Activated T-helper 9 cell treated with anti-CD3 and anti-CD28 coated beads, Interleukin-2, amount 50 U/mL, for 16 hours (primary cell): ENCODE measurements at regions not wholly inside any gene's neighbourhood (a gene's known extent, or its start where the extent isn't known, plus 50 kb on each side); places are given as distances from the start of the nearest gene placed in this dataset.
"Not testable (repeated sequence)": the region's sequence is repeated elsewhere in the genome, so short reads cannot be mapped to it uniquely, and the experiment has no call there.

ENCODE experiments used
- DNase-seq: peaks from one replicate; pipeline ENCODE4 v3.0.0-alpha.2; 2020; ENCODE audit warnings: low read depth

DNA sequence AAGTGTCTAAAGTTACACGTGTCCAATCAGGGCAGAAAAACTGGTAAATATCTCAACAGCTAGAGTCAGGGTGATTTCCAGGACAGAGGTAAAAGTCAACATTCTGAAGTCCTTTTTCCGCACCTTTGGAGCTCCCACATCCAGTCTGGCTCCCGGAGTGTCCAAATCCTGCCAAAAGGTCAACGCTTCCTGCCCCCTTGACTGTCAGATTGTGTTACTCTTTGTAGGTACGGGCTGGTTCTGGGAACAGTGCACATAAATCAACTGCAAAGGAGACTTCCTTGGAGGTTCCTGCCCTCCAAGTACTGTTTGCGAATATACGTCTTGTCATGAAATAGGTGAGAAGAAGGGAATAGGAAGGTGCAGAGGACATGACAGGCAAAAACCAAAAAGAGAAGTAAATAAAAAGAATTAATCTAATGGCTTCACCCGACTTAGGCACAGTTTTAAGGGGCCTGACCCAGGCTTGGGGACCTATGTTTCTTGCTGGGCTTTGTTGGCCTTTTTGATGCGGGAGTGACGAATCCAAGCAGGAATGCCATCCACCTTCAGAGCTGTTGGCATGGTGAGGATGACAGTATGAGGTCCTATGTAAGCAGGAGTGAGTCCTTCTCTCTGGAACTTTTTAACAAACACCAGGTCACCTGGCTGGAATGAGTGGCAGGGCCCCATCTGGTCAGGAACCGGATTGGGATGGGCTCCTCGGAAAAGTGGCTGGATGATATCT is 155.4 kb downstream of the TRIM27 start:
- no peak for DNase-seq

DNA sequence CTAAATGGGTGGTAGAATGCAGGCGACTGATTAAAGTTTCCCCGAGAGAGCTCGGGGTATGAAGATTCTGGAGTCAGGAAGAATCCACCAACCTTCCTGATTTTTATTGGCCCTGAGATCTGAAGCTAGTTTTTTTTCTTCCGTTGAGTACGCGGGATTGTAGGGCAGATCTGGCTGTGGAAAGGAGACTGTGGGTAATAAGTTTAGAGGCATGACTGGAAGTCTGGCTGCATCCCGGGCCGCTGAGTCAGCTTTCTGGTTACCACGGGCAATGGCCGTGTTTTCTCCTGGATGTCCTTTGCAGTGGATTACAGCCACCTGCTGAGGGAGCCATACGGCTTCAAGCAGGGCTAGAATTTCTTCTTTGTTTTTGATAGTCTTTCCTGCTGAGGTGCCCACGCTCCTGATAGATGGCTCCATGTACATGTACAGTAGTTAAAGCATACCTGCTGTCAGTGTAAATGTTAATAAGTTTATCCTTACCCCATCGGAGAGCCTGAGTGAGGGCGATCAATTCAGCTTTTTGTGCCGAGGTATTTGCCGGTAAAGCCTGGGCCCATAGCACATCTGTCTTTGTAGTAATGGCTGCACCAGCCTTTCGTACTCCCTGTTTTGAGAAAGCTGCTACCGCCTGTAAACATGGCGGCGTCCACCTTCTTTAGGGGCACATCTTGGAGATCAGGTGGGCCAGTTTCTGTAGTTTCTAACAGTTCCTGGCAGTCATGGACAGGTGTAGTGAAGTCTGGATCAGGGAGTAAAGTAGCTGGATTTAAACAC is 154.0 kb downstream of the TRIM27 start:
- DNase-seq: no peak

DNA sequence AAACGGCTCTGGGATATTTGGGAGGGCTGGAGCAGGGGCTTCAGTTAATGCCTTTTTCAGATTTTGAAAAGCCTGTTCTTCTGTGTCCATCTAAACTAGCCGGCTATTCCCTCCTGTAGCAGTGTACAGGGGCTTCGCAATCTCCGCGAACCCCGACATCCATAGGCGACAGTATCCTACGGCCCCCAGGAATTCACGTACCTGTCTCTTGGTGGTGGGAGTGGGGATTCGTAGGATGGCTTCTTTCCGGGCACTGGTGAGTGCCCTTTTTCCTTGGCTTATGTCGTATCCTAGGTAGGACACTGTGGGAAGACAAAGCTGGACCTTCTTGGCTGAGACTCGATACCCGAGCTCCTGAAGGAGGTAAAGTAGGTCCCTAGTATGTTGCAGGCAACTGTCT is 153.1 kb downstream of the TRIM27 start:
- DNase-seq: no peak

DNA sequence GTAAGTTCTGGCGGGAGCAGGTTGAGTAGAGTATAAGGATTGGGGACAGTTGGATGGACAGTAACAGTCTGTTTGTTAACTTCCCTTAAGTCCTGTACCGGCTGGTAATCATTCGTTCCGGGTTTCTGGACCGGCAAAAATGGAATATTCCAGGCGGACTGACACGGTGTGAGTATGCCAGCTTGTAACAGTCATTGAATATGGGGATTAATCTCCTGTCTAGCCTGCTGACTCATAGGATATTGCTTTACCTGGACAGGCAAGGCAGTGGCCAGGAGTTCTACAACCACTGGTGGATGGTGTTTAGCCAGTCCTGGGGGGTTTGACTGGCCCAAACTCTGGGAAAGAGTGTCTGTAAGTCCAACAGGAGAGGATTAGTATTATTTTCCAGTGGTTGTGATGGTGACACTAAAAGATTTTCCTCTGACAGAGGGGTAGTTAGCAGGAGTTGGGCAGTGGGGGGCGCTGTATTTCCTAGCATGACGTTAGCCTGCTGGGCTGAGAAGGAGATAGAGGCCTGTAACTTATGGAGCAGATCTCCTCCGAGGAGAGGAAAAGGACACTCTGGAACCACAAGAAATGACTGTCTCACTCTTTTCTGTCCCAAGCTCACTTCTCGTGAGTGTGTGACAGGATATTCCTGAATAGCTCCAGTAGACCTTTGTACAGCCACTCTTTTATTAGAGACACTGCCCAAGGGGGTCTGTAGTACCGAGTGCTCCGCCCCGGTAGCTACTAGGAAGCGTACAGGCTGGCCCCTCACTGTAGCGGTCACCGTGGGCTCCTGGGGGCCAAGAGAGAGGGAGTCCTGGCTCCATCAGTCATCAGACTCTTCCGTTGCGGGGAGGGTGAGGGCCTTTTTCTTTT is 152.2 kb downstream of the TRIM27 start:
- DNase-seq: no peak

DNA sequence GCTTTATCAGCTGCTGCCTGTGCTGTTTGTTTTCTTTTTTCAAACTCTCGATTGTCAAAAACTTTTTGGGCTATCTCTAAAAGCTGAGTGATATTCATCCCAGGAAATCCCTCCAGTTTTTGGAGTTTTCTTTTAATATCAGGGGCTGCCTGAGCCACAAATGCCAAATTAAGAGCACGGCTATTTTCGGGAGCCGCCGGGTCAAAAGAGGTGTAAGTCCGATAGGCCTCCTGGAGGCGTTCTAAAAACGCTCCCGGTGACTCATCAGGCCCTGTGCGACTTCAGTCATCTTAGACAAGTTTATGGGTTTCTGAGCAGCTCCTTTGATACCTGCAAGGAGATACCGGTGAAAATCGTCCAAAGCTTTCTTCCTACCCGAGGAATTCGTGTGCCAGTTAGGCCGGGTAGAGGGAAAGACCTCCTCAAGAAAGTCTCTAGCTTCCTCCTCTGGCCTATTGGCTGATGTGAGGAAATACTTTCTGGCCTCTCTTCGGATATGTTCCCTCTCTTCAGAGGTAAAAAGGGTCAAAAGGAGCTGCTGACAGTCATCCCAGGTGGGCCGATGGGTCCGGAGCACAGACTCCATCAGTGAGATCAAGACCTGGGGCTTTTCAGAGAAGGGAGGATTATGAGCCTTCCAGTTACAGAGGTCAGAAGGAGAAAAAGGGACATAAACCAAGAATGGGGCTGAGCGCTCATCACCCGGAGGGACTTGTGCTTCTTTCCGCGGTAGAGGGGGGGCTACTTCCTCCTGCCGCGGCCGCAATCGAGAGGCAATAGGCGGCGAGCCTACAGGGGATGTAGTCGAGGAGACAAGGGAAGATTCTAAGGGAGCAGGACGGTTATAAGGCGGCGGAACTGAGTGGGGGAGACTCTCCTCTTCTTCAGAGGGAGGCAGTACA is 151.1 kb downstream of the TRIM27 start:
- no peak for DNase-seq

DNA sequence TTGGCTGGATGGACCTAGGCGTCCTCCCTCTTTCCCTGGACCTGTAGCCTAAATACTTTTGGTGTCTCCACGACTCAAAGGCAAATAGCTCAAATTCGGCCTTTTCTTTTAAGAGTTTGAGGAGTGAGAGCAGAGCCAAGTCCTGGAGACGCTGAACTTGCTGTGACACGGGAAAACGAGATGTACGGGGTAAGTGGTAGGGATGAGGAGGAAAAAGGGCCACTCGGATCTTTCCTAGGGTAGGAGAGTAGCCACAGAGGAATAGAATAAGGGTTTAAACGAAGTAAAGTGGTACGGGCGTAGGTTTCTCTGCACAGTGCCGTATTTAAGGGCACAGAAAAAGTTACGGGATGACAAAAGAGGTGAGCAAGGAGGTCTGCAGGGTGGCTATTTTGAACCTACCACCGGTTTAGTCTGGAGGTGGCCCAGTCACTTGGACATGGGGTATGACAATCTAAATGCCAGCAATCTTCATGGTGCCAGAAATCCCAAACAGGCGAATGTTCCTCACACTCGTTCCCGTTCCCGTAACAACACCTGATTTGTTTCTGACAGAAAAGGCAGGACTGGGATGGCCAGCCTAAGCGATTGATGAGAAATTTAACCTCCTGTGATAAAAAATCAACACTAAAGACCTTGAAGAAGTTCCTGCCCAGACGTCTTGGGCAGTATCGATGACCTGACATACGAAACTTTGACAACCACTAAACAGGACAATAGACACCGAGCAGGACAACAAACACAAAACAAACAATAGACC is 149.3 kb downstream of the TRIM27 start:
- no peak for DNase-seq

DNA sequence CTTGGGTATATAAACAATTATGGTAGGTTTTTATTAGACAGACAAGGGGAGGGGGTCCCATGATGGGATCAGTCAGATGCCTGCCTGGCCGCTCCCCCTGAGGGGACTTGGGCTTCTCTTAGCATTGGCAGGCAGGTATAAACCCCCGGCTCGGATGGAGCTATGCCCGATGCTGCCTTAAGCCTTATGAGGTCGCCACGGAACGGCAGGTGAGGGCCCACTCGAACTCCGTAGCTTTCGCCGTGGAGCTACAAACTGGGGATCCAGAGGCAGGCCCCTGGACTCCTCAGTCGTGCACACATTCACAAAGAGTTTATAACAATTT is 148.8 kb downstream of the TRIM27 start:
- DNase-seq: no peak

DNA sequence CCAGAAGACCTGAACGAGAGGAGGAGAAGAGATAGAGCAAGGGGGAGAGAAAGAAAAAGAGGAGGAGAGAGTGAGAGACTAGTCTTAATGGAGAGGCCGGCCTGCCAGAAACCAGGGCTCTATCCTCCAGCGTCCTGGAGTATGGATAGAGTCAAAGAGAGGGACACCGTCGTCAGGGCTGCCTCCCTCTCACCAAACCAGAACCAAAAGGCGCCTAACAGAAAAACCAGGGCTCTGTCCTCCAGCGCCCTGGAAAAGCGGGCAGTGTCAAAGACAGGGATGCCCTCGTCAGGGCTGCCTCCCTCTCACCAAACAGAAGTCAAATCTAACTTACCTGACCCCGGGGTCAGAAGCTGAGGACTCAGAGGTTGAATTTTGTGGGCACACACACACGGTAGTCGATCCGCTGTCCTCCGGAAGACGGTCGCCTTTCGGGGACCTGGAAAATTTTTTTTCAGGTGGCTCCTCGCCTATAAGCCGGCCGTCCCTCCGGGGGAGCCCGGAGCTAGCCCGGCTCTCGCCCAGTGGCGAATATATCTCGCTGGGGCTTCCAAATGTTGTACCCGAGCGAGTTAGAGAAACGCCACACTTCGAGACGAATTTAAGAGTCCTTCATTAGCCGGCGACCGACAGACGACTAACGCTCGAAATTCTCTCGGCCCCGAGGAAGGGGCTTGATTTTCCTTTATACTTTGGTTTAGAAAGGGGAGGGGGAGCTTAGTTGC is 148.2 kb downstream of the TRIM27 start:
- DNase-seq: no peak

DNA sequence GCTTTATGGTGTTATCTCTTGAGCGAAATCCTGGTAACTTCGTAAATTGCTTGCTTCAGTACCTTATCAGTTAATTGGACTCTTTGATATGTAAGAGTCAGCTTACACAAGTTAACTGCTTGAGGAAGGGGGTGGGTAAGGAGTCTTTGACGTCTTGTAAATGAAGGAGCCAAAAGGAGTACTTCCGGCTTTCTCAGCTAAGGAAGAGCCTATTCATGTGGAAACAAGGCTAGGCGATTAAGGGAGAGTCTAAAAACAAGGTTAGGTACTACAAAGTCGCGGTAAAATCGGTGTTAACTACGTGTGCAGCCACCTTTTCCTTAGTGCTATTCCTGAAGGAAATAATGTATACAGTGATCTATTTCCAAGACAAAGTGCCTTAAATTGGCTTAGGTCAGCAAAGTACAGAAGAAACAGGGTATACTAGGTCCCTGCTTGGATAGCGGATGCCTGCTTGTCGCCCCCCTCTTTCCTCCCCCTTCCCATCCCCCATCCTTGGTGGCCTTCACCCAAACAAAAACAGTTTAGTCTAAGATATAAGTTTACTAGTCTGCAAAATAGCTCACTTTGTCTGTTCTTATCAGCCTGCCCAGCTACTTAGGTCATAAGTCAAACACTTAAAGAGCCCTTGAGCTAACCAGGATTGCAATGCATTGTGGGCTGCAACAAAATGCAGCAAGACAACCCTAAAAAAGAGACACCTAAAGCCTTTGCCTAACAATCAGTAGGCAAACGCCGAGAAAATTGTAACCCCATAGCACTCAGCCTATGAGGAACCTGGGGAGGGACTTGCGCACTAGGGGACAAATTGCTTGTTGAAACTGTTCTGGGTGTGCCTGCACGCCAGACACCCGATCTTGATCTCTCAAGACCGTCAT is 147.3 kb downstream of the TRIM27 start:
- no peak for DNase-seq

DNA sequence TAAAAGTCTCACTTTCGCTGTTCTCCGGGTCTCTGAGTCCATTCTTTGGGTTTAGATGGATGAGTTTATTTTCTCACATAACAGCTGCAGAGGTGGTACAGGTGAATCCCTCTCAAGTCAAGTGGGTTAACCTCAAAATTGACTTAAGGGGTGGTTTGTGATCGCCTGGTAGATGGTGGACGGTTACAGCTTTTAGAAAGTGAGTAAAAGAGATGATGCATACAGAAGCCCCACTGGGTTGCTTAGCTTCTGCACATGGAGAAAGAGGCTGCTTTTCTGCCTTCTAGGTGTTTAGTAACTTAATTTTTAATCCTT is 146.7 kb downstream of the TRIM27 start:
- DNase-seq: no peak

DNA sequence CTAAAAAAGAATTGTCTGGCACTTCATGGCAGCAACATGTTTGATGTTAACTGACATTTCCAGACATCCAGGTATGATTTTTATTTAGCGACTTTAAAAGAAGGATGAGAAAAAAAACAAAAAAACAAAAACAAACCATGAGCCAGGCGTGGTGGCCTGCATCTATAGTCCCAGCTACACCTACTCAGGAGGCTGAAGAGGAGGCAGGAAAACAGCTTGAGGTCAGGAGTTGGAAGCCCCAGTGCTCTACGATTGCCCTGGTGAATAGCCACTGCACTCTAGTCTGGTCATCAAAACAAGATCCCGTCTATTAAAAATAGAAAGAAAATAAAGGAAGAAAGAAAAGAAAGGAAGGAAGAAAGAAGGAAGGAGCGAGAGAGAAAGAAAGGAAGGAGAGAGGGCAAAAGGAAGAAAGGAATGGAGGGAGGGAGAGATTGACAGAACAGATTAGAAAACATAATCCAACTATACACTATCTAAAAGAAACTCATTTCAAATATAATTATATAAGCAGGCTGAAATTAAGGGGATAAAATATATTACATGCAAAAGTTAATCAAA is 141.6 kb downstream of the TRIM27 start:
- DNase-seq: no peak

DNA sequence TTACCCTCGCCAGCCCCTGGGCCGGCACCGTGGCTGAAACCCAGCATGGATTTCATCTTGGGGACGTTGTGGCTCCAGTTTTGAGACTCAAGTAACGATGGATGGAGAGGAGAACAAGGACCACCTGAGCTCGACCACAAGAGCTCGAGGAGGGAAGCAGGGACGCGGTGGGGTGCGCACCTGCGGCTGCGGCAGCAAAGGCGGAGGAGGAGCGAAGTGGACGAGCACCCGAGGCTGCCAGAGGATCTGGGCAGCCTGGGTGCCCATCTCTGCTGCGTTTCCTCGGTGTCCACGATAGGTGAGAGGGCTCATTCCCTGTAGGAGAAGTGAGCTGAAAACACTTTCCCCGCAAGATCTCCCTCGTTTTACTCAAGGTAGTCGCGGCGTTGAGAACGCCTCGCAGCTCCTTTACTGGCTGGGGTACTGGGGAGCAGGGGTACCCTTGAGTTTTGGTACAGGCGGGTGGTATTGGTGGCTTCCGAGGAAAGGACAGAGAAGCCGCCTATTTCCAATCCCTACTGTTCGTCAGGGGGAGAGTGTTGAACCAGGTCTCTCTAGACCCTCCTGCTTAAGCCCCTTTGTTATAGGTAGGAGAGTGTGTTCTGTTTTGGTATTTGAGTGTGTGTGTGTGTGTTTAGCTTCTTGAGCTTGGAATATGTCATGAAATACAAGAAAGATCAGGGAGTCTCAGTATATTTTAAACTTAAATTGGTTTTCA is 137.7 kb downstream of the TRIM27 start:
- DNase-seq: no peak

DNA sequence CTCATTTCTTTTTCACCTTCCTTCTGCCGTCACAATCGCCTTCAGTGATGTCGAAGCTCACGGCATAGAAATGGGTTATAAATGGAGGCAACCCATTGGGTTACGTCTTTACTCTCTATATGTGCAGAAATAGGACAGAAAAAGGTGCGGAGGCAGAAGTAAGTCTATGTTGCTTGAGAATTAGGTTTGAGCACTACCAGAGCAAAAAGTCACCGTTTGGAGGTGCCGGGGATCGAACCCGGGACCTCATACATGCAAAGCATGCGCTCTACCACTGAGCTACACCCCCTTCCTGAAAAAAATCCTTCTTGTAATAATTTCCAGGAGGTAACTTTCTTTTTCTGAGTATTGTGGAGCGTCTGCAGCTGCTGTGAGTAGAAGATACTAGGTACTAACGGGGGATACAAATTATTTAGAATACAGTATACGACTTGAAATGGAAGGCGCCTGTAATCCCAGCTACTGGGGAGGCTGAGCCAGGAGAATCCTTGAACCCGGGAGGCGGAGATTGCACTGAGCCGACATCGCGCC is 134.2 kb downstream of the TRIM27 start:
- DNase-seq: no peak

DNA sequence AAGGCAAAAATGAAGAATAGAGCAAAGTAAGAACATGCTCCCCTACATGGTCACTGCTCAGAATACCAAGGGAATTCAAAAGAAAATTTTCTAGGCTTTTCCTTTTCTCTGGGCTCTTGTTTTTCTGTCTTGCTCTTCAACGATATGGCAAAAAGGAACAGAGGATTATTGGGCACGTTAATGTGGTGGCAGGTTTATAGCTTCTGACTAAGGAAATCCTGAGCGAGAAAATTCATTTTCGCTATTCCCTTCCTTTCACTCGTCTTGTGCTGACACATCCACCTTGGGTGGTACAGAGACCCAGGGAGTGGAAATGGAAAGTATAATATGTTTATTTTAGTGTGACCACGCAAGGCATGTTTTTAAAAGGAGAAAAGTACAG is 132.8 kb downstream of the TRIM27 start:
- no peak for DNase-seq

DNA sequence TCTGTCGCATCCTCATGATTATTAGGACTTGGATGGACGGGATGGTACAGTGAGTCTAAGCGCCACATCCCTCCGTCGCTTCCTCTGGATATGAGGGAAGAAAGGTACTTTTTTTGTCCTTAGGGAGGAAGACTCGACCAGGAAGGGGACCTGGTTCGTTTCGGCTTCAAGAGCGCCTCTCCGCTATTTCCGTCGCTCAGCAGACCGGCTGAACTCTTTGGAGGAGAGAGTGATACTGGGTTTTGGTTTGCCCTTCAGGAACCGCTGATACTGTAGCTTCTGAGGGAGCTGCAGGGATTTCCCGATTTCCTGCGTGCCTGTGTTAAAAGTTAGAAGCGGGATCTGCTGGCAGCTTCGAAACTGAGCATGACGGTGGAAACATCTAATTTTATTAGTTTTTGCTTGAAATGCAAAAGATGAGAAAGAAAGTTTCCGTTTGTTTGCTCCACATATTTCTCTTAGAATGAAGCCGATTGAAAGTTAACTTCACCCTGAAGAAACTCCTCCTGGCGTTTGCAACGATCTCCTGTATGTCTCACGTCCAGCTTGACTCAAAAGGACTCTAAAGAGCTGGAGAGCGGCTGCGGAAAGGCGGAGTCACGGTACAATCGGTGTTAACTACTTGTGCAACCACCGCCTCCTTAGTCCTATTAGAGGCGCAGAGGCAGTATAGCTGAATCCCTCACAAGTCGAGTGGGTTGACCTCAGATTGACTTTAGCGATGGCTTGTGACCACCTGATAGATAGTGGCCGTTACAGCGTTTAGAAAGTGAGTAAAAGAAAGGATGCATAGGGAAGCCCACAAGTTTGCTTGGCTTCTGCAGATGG is 129.4 kb downstream of the TRIM27 start:
- DNase-seq: no peak

DNA sequence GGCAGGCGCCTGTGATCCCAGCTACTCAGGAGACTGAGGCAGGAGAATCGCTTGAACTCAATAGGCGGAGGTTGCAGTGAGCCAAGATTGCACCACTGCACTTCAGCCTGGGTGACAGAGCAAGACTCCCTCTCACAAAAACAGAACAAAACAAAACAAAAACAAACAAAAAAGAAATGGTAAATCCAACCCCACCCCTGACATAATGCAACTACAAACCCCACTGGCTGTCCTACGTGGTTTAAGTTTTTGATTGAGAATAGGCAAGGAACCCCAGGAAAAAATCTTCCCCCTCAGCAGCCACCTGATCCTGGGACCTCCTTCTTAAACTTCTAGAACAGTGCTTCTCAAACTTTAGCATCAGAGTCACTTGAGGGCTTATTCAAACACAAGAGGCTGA is 123.1 kb downstream of the TRIM27 start:
- not testable (repeated sequence) for DNase-seq
